Stimulated activated CD4-positive, alpha-beta T cell treated with anti-CD3 and anti-CD28 coated beads, TNF-alpha, amount 100 ng/mL, for 48 hours (primary cell): ENCODE measurements at regions not wholly inside any gene's neighbourhood (a gene's known extent, or its start where the extent isn't known, plus 50 kb on each side); places are given as distances from the start of the nearest gene placed in this dataset.

Experiments used
- DNase-seq, 3 donors: peaks; one replicate each; pipeline ENCODE4 v3.0.0-alpha.2; 2020; ENCODE audit warnings: low read depth in 3 of 3

DNA sequence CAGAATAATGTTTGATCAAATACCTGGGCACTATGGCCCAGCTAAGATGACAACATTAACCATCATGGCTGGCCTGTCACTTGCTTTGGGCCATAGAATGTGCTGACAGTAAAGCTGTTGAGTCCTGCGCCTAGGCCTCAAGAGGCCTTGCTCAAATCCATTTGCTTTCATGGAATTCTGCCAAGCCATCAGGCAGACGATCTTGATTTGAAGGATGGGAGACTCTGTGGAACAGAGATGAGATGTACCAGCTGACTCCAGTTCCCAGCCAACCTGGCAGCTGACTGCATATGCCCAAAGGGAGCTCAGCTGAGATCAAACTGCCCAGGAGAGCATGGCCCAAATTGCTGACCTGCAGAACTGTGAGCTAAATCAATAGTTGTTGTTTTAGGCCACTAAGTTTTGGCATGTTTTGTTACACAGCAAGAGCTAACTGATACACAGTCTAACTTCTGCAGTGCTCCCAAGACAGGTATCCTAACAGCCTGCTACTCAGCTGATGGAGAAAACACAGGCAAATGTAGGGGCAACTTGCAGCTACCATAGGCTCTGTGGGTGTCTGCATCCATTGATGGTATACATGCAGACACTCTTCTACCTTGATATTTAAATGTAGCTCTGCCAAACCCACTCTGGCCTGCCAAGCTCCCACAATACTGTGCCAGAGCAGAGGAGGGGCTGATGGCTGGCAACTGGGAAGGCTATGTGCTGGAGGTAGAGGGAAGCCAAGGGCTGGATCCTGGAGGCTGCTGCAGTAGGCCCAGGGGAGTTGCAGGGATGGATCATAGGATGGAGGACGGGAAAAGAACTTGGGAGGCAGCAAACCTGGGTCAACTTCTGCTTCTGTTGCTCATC is 55.2 kb upstream of the RNF24 start:
- no peak for DNase-seq

DNA sequence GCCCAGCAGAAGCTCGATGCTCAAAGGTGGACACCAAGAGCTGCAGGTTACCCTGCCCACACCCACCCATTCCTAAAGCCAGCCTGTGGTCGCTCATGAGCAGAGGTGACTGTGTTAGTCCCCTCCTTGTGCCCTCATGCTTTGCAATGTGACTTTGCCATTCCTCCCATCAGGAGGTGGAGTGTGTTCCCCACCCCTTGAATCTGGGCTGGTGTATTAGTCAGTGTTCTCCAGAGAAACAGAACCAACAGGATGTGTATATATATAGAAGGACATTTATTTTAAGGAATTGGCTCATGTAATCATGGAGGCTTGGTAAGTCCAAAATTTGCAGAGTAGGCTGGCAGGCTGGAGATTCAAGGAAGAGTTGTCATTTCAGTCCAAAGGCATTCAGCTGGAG is 54.4 kb upstream of the RNF24 start:
- no peak for DNase-seq

DNA sequence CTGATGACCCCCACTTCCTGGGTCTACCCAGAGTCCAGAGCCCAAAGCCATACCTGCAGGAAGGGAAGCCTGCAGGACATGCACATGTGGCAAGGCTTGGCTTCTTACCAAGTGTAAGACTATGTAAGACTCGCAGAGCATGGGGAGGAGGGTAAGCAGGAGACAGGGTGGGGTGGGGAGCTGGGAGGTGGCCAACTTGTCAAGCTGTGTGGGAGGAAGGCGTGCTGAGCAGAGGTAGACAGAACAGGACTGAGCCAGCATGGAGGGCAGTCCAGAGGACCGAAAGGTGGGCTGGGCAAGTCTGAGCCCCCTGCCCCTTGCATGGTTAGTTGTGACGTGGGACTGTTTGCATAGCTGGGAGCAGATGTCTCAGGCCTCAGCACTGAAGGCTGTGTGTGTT is 53.4 kb upstream of the RNF24 start:
- DNase-seq, result no peak

DNA sequence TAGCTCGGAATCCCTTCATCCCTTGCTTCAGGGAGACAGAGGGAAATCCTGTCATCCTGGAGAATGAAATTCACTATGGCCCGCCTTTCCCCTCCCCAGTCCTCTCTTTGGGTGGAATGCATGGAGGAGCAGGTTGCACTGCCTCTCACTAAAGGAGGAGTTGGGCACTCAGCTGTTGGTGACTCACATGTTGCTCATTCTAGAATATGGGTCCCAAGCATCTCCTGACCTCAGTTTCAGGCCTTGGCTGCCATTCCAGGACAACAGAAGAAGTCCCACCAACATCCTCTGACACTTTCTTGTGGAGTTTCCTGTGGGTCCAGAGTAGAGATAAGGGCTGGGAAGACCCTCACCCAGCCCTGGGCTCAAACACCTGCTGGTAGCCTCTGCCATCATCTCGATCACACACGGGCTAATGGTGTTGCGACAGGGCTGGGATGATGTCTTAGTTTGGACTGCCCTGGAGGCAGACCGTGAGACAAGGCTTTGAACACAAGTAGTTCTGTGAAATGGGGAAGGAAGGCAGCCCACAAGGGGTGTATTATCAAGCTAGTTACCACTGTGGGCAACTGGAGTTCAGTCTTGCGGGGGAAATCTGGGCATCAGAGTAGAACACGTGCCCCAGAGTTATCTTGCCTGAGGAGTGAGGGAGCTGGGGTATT is 52.4 kb upstream of the RNF24 start:
- no peak for DNase-seq

DNA sequence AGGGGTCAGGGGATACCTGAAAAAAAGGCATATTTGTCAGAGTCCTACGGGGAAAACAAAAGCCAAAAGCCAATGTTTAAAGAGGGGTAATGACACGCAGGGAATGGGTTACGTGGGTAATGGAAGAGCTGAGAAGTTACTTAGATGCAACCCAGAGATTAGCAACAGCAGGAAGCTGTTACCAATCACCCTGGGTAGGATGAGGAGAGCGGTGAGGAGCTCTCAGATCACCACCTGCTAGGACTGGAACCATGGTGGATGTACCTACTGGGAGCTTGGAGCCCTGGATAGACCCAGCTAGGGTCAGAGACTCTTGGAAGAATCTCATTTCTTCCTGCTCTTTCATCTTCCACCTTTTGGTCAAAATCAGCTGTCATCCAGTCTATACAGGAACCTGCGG is 51.2 kb upstream of the RNF24 start:
- DNase-seq, result no peak

DNA sequence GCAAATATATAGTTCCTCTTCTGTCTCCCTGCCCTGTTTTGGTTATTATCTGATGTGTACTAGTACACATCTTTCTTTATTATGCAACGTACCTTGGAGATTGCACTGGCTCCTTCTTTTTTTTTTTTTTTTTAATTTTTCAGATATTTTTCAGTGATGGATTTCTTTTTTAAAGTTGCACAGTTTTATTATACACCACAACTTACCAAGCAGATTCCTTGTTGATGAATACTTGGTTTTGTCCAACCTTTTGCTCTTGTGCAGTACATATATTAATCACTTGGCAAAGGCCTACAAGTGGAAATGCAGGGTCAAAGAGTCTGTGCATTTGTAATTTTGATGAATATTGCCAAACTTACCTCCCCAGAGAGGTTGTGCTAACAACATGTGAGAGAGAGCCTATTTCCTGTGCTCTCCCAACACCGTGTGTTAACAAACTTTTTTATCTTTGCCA is 50.1 kb upstream of the RNF24 start:
- no peak for DNase-seq
